LNCaP clone FGC (cell line): ENCODE measurements at regions not wholly inside any gene's neighbourhood (a gene's known extent, or its start where the extent isn't known, plus 50 kb on each side); places are given as distances from the start of the nearest gene placed in this dataset.

Experiments used
- DNase-seq: peaks from one replicate; pipeline ENCODE4 v3.0.0-alpha.2; 2011; ENCODE audit warnings: low read depth
- H3K4me3 ChIP-seq: 2 replicates; pipeline ENCODE4 v1.5.1; 2011; ENCODE audit warnings: mild to moderate bottlenecking, low read depth, low read length, control low read depth
- TF ChIP-seq, protein P1 (sequence below): IDR thresholded peaks from 2 replicates; pipeline ENCODE4 v1.5.1; 2012; ENCODE audit warnings: mild to moderate bottlenecking; ENCODE audit not compliant: control insufficient read depth, insufficient read depth; ENCODE audit errors: extremely low read depth

DNA sequence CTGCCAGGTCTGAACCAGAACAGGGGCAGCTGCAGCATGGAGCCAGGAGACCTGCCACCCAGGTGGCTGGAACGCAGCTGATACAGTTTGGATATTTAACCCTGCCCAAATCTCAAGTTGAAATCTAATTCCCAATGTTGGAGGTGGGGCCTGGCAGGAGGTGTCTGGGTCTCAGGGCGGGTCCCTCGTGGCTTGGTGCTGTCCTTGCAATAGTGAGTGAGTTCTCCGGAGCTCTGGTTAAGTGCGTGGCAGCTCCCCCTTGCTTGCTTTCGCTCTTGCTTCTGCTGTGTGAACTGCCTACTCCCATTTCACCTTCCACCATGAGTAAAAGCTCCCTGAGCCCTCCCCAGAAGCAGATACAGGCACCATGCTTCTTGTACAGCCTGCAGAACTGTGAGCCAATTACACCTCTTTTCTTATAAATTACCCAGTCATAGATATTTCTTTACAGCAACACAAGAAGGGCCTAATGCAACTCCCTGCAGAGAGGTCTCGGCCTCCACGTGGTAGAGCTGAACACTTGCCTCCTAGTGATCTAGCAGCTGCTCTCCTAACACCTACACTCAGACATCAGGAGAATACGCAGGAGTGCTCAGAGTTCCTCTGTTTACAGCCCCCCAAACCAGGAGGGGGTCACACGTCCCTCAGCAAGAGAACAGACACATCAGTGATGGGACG is 203.7 kb downstream of the CTTN start:
- H3K4me3 ChIP-seq: no peak overlapping the region
- TF ChIP-seq, protein P1, sequence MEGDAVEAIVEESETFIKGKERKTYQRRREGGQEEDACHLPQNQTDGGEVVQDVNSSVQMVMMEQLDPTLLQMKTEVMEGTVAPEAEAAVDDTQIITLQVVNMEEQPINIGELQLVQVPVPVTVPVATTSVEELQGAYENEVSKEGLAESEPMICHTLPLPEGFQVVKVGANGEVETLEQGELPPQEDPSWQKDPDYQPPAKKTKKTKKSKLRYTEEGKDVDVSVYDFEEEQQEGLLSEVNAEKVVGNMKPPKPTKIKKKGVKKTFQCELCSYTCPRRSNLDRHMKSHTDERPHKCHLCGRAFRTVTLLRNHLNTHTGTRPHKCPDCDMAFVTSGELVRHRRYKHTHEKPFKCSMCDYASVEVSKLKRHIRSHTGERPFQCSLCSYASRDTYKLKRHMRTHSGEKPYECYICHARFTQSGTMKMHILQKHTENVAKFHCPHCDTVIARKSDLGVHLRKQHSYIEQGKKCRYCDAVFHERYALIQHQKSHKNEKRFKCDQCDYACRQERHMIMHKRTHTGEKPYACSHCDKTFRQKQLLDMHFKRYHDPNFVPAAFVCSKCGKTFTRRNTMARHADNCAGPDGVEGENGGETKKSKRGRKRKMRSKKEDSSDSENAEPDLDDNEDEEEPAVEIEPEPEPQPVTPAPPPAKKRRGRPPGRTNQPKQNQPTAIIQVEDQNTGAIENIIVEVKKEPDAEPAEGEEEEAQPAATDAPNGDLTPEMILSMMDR: no peak

DNA sequence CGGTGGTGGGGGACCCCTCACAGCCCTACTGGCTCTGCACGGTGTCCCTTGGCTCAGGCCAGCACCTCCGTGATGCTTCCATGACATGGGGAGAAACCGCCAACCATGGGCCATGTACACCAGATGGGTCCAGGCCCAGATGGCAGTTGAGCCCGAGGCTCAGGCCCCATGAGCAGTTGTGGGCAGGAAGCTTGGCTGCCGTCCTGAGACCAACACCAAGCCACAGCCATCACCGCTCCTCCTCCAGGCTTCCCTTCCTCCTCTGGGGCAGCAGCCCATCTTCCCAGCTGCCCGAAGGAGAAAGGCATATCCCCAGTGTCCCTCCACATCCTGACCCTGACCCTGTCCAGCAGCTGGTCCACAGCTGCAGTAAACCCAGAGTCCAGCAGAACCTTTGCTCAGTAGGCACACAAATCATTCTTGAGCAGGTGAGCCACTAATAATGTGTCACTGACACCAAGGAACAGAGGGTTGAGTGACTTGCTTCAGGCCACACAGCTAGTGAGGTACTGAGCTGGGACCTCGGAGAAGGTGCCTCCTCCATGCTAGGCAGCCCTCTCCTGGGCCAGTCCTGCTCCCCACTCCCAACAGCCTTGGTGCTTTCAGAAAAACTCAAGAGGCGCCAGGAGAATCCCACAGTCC is 204.9 kb downstream of the CTTN start:
- DNase-seq: no peak
- no peak overlapping the region for H3K4me3 ChIP-seq
- TF ChIP-seq, protein P1: no peak

More for the DNA sequence above, 203.7 kb downstream of the CTTN start:
- no peak for DNase-seq

DNA sequence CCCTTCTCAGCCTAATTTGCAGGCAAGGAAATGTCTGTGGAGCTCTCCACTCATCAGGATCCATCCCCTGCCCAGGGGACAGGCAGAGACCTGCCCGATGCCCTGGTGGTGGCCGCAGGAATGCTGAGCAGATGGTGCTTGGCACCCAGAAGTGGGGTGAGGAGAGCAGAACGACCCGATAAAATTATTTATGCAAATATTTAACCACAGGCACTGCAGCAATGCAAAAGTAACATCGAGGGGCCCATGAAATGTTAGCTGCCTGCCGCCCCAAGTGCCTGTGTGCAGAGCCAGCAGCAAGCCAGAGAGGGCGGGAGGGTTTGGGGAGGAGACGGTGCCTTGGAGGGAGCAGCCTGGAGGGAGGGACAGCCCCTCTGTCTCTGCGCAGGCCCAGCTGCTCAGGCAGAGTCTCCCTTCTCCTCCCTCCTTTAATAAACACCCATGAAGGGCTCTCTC is 205.5 kb downstream of the CTTN start:
- H3K4me3 ChIP-seq: no peak overlapping the region
- TF ChIP-seq, protein P1: no peak
- no peak for DNase-seq

DNA sequence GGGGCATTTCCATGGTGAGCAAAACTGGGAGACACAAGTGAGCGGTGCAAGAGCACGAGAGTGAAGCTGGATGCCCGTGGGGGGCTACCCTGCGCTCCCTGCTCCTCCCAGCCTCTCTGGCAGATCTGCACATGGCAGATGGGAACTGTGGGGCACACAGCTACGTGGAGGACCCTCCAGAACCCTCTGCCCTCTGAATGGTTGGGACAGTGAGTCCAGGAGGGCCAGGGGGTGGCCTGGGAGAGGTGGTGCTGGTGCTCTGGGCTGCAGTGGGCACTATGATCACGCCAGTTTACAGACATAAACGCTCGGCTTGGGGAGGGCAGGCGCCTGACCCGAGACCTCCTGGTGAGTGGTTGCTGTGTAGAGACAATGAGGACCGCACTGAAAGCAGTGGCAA is 205.9 kb downstream of the CTTN start:
- H3K4me3 ChIP-seq: no peak overlapping the region
- TF ChIP-seq, protein P1: no peak
- no peak for DNase-seq

DNA sequence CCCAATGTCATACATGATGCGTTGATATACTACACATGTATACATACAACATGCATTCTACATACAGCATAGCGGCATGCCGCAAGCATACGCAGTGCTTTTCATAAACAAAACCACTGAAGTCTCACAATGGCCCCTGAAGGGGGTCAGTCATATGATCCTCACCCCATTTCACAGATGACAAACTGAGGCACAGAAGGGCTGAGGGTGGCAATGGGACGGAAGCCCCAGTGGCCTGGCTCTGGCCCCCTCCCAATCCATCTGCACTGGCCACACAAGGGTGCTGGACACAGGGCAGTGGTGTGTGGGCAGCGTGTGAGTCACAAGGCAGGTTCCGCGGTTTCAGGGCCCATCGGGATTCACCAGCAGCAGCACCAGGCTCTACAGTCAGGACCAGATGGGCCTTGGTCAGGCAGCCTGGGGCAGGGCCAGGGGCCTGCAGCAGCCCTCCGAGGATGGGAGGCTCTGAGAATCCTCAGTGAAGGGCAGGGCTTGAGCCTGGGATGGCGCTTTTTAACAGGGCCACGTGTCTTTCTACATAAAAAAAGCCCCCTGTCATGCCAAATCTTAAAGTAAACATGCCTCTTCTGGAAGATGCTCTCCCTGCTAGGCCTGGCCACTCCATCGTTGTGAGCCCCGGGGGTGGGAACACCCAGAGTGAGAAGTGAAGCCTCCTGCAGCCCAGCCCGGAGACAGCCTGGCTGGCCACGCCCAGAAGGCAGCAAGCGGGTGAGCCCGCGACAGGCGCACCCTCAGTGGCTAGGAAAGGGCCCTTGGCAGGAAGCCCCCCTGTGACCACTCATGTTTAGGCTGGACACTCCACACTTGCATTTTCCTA is 206.5 kb downstream of the CTTN start:
- TF ChIP-seq, protein P1: no peak
- H3K4me3 ChIP-seq: no peak overlapping the region
- DNase-seq: no peak

DNA sequence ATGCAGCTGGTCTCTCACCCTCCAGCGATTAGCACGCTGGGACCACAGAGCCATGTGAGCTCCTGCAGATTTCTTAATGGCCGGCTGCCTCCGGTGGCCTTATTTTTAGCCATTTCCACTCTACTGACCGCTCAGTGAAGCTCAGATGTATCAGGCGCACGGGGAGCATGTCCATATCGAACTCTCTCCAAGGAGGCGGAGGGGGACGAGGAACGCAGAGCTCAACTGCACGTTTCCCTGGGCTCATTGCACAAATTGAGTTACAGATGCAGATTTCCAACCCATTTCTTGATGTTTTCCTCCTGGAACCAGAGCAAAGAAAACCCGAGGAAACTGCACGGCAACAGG is 207.1 kb downstream of the CTTN start:
- DNase-seq: no peak
- TF ChIP-seq, protein P1: no peak
- no peak overlapping the region for H3K4me3 ChIP-seq
